ENCODE measurements at regions not wholly inside any gene's neighbourhood (a gene's known extent, or its start where the extent isn't known, plus 50 kb on each side); places are given as distances from the start of the nearest gene placed in this dataset.
A peak's percentile ranks its signal among the peaks of the same experiment; 100 is the strongest.

DNA sequence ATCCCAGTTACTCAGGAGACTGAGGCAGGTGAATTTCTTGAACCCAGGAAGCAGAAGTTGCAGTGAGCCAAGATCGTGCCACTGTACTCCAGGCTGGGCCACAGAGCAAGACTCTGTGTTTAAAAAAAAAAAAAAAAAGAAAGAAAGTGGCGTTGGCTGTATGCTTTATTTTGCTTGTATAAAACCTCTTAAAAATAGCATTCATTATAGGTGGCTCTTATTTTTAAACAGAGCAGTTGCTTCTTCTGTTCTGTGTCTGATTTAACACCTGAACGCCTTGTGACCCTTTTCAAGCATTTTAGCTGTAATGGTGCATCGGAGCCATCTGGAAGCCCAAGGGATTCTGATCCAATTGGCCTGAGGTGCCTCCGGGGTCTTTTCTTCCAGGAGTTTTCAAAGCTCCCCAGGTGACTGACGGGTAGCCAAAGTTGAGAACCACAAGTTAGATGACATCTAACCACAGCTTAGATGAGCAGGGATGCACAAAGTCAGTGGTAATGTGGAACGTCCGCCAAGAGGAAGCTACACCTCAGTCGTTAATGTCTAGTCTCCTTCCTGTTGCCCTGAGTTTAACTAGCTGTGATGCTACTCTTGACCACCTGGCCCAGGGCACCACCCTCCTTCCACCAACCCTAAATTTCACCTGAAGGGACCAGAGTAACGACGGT lies 274.6 kb upstream of the KLF6 start:
- ATAC-seq (peak; percentile 57 to 79), DNase-seq (peak in 2 of 10 donors; percentile 3 to 8)
- peaks cover 8 to 22% (median 14%) of the 10 kb centered on the region in 4 donors for H3K4me1 Mint-ChIP-seq
- peaks cover 0 to 1% (median 0%) of the 10 kb centered on the region in 9 donors for H3K9me3 Mint-ChIP-seq
- peak overlapping the region in 6 of 10 donors; percentile 40 to 87 (median 64) for H3K27ac Mint-ChIP-seq
- H3K27me3 Mint-ChIP-seq: no peaks in the 10 kb centered on the region
- no peaks in the 10 kb centered on the region for H3K36me3 Mint-ChIP-seq
- peak overlapping the region in 1 of 10 donors; percentile 14 for H3K4me3 Mint-ChIP-seq
- POLR2A ChIA-PET: no interaction called here

GRCh38 chr10:4058514-4059029 lies 273.6 kb upstream of the KLF6 start:
- H3K27me3 Mint-ChIP-seq: no peaks in the 10 kb centered on the region
- no peak overlapping the region for H3K27ac Mint-ChIP-seq
- no peak for DNase-seq
- H3K9me3 Mint-ChIP-seq: peaks cover 0 to 1% (median 0%) of the 10 kb centered on the region in 9 donors
- no peak overlapping the region for H3K4me3 Mint-ChIP-seq
- POLR2A ChIA-PET: no interaction called here
- no peaks in the 10 kb centered on the region for H3K36me3 Mint-ChIP-seq
- peaks cover 8 to 25% (median 14%) of the 10 kb centered on the region in 4 donors for H3K4me1 Mint-ChIP-seq
- no peak for ATAC-seq

GRCh38 chr10:4057725-4058513 lies 272.9 kb upstream of the KLF6 start:
- no peak overlapping the region for H3K4me3 Mint-ChIP-seq
- peaks cover 0 to 1% (median 0%) of the 10 kb centered on the region in 9 donors for H3K9me3 Mint-ChIP-seq
- H3K4me1 Mint-ChIP-seq: peaks cover 8 to 25% (median 14%) of the 10 kb centered on the region in 4 donors
- POLR2A ChIA-PET: no interaction called here
- H3K36me3 Mint-ChIP-seq: no peaks in the 10 kb centered on the region
- no peak for ATAC-seq
- no peaks in the 10 kb centered on the region for H3K27me3 Mint-ChIP-seq
- no peak for DNase-seq
- no peak overlapping the region for H3K27ac Mint-ChIP-seq

DNA sequence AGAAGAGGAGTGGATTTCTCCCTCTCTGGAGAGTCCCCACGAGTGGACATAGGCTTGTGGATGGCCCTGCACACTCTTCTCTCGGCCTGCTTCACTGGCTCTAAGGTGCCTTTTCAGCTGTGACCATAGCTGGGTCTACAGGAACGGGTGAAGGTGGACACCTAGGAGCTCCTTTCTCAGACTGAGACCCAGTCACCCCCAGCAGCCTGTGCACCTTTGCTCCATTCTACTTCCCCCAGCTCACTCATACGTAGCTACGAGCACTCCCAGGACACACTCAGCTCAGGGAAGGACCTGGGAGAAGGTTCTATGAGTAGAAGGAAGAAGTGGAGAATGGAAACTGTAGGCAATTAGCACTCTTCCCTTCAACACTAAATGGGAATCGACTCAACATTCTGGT lies 272.0 kb upstream of the KLF6 start:
- Mint-ChIP-seq H3K27me3 (peaks cover 0 to under 1% (median 0%) of the 10 kb centered on the region in 5 donors), H3K36me3 (no peaks in the 10 kb centered on the region), H3K27ac (no peak overlapping the region), H3K4me3 (no peak overlapping the region), H3K4me1 (peaks cover 8 to 25% (median 14%) of the 10 kb centered on the region in 4 donors), H3K9me3 (peaks cover 0 to 1% (median 0%) of the 10 kb centered on the region in 9 donors)
- ATAC-seq: no peak
- POLR2A ChIA-PET: no interaction called here
- no peak for DNase-seq

DNA sequence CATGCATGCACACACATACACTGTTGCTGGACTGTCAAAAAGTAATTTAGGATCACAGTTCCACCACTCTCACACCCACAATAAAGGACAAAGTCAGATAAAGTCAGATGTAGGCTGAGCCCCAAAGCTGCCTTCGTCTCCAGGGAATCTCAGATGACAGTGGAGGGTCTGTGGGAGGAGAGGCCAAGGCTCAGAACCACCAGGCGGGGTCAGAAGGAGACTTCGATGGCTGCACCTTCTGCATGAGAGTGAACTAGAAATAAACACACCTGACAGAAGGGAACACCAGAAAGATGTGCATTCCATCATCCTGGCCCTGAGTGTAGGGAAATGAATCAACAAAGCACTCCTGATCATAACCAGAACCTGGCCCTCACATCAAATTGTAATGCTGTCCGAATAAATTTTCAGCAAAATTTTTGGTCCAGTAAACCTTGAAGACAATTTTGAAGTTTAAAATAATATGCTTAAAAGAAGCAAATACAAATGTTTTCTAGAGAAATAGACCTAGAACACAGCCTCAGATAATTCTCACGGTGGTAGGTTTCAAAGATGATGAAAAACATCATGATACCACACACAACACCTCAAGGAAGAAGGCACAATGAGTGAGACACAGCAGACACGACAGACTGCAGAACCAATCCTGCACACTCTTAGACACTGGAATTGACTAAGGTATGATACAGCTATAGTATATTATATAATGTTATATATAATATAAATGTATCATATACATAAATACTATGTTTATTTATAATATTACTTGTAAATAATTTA lies 269.8 kb upstream of the KLF6 start:
- Mint-ChIP-seq H3K4me1 (peaks cover 5 to 11% (median 8%) of the 10 kb centered on the region in 4 donors), H3K36me3 (no peaks in the 10 kb centered on the region), H3K27me3 (peaks cover 0 to 11% (median 0%) of the 10 kb centered on the region in 5 donors), H3K27ac (no peak overlapping the region), H3K4me3 (no peak overlapping the region), H3K9me3 (no peaks in the 10 kb centered on the region)
- ATAC-seq (no peak), DNase-seq (no peak)
- POLR2A ChIA-PET: no interaction called here

DNA sequence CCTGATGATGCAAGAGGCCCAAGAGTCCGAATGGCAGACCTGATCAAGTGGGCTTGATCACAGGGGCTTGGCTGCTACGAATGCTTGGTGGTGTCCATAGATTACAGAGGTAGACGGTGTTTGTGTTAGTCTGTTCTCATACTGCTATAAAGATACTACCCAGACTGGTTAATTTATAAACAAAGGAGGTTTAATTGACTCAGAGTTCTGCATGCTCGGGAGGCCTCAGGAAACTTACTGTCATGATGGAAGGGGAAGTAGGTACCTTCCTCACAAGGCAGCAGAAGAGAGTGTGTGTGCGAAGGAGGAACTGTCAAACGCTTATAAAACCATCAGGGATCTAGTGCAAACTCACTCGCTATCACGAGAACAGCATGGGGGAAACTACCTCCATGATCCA lies 268.9 kb upstream of the KLF6 start:
- Mint-ChIP-seq H3K4me1 (peaks cover 0 to 6% (median 2%) of the 10 kb centered on the region in 4 donors), H3K27me3 (peaks cover 0 to 11% (median 0%) of the 10 kb centered on the region in 5 donors), H3K4me3 (no peak overlapping the region), H3K27ac (no peak overlapping the region), H3K9me3 (no peaks in the 10 kb centered on the region), H3K36me3 (no peaks in the 10 kb centered on the region)
- no peak for DNase-seq
- POLR2A ChIA-PET: no interaction called here
- no peak for ATAC-seq

DNA sequence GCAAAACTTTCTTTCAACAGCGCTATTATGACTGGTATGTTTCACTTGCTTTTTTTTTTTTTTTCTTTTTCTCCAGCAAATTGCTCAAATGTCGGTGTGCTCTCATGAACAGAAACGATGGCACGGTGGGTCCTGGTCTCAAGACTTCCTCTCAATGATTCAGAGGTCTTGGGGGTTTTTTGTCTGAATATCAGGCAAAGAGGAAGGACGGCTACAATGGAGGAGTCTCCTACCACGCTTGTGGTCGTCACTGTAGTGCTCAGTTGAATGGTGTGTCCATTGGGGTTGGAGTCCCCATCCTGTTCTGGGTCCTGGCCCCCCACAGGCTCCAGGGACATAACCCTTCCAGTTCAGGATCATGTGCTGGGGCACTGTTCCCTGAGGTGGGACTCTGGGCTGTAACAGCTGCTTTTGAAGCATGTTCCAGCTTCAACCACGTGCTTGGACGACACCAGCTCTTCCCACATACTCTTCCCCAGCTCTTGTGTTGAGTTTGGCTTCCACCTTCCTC lies 266.7 kb upstream of the KLF6 start:
- Mint-ChIP-seq H3K4me3 (peak overlapping the region in 1 of 10 donors; percentile 60), H3K4me1 (peaks cover 0 to 6% (median 2%) of the 10 kb centered on the region in 4 donors), H3K36me3 (no peaks in the 10 kb centered on the region), H3K9me3 (no peaks in the 10 kb centered on the region), H3K27me3 (peaks cover 0 to 11% (median 0%) of the 10 kb centered on the region in 5 donors), H3K27ac (peak overlapping the region in 1 of 10 donors; percentile 40)
- DNase-seq (no peak), ATAC-seq (no peak)
- POLR2A ChIA-PET: interaction anchor here (0.7 to 1.7 kb wide), 2 partner anchors 249 to 267 kb away, joined by 4 to 5 read pairs; partner anchors contain the start of gene KLF6

- ATAC-seq (no peak), DNase-seq (no peak)
- Mint-ChIP-seq H3K36me3 (no peaks in the 10 kb centered on the region), H3K4me1 (peaks cover 0 to 6% (median 2%) of the 10 kb centered on the region in 4 donors), H3K4me3 (peak overlapping the region in 2 of 10 donors; percentile 30 to 60), H3K27ac (peak overlapping the region in 1 of 10 donors; percentile 40), H3K9me3 (no peaks in the 10 kb centered on the region), H3K27me3 (peaks cover 0 to 11% (median 0%) of the 10 kb centered on the region in 5 donors)
- POLR2A ChIA-PET: interaction anchor here (0.7 to 1.7 kb wide), 2 partner anchors 248 to 266 kb away, joined by 4 to 5 read pairs; partner anchors contain the start of gene KLF6
These were observed 266.1 kb upstream of the KLF6 start for GRCh38 chr10:4051011-4051640.

GRCh38 chr10:4050061-4050460 lies 265.1 kb upstream of the KLF6 start:
- no peaks in the 10 kb centered on the region for H3K36me3 Mint-ChIP-seq
- DNase-seq (no peak), ATAC-seq (no peak)
- no peak overlapping the region for H3K27ac Mint-ChIP-seq
- H3K4me3 Mint-ChIP-seq: no peak overlapping the region
- peaks cover 0 to 11% (median 0%) of the 10 kb centered on the region in 5 donors for H3K27me3 Mint-ChIP-seq
- H3K9me3 Mint-ChIP-seq: no peaks in the 10 kb centered on the region
- POLR2A ChIA-PET: interaction anchor here (1.7 kb wide), 1 partner anchor 265 kb away, joined by 5 read pairs; the partner anchor contains the start of gene KLF6
- peaks cover 0 to 6% (median 2%) of the 10 kb centered on the region in 4 donors for H3K4me1 Mint-ChIP-seq

GRCh38 chr10:4049348-4049747 lies 264.3 kb upstream of the KLF6 start:
- Mint-ChIP-seq H3K27me3 (peaks cover 0 to 11% (median 0%) of the 10 kb centered on the region in 5 donors), H3K36me3 (no peaks in the 10 kb centered on the region), H3K4me3 (no peak overlapping the region), H3K9me3 (no peaks in the 10 kb centered on the region), H3K27ac (no peak overlapping the region), H3K4me1 (peaks cover 0 to 6% (median 2%) of the 10 kb centered on the region in 4 donors)
- POLR2A ChIA-PET: no interaction called here
- DNase-seq (no peak), ATAC-seq (no peak)

GRCh38 chr10:4048236-4048864 lies 263.3 kb upstream of the KLF6 start:
- peaks cover 0 to 11% (median 0%) of the 10 kb centered on the region in 5 donors for H3K27me3 Mint-ChIP-seq
- H3K36me3 Mint-ChIP-seq: no peaks in the 10 kb centered on the region
- DNase-seq: no peak
- H3K9me3 Mint-ChIP-seq: peaks cover 0 to 3% (median 0%) of the 10 kb centered on the region in 9 donors
- POLR2A ChIA-PET: interaction anchor here (0.5 kb wide), 1 partner anchor 217 kb away, joined by 3 read pairs; no protein-coding TSS in a partner anchor
- no peak overlapping the region for H3K27ac Mint-ChIP-seq
- H3K4me3 Mint-ChIP-seq: no peak overlapping the region
- no peak for ATAC-seq
- H3K4me1 Mint-ChIP-seq: peaks cover 0 to 4% (median 2%) of the 10 kb centered on the region in 4 donors

Data from naive thymus-derived CD8-positive, alpha-beta T cell (primary cell).